Colonic mucosa (tissue), 4 donors: ENCODE measurements at regions not wholly inside any gene's neighbourhood (a gene's known extent, or its start where the extent isn't known, plus 50 kb on each side); places are given as distances from the start of the nearest gene placed in this dataset.
"Not testable (repeated sequence)": the region's sequence is repeated elsewhere in the genome, so short reads cannot be mapped to it uniquely, and the experiment has no call there.

Experiments used
- DNase-seq: peaks from one replicate; pipeline ENCODE4 v3.0.0-alpha.2; 2020
- H3K27ac ChIP-seq: fragments of 200-600 bp; one replicate; pipeline ENCODE4 v1.8.0; 2021
- H3K27me3 ChIP-seq: fragments of 200-600 bp; one replicate; pipeline ENCODE4 v1.8.0; 2021
- H3K36me3 ChIP-seq: fragments of 200-600 bp; one replicate; pipeline ENCODE4 v1.8.0; 2021
- H3K4me1 ChIP-seq: fragments of 200-600 bp; one replicate; pipeline ENCODE4 v1.8.0; 2021; ENCODE audit warnings: mild to moderate bottlenecking
- H3K4me3 ChIP-seq: fragments of 200-600 bp; one replicate; pipeline ENCODE4 v1.8.0; 2021
- H3K9ac ChIP-seq, 2 donors: one replicate each; pipeline ENCODE4 v1.7.0; 2013; ENCODE audit warnings: control low read depth in 2 of 2, low read depth in 2 of 2, low read length in 2 of 2
- H3K9me3 ChIP-seq: fragments of 200-600 bp; one replicate; pipeline ENCODE4 v1.8.0; 2021
- CTCF ChIP-seq: fragments of 200-600 bp; IDR thresholded peaks from one replicate; pipeline ENCODE4 v1.8.0; 2022; ENCODE audit warnings: antibody characterized with exemption, mild to moderate bottlenecking
- intact Hi-C: fragments of 100-400 bp; cut with DNase I; formaldehyde crosslinking; loops from one replicate; pipeline ENCODE4 v1.14.1; 2022
- donor health status: healthy.
- donor health status: DM: no; HTN: no; CAD: no.
- donor health status: DM: no; HTN: no; CAD: no.

- Histone ChIP-seq H3K4me1 (no peaks in the 10 kb centered on the region), H3K9ac (no peak overlapping the region), H3K9me3 (no peaks in the 10 kb centered on the region), H3K27me3 (no peaks in the 10 kb centered on the region), H3K36me3 (no peaks in the 10 kb centered on the region), H3K27ac (no peak overlapping the region), H3K4me3 (no peak overlapping the region)
- DNase-seq: no peak
- no peak for TF ChIP-seq CTCF
- intact Hi-C loops: no loop called here
Measured at GRCh38 chrX:116321711-116322110, 114.7 kb upstream of the SLC6A14 start.

- H3K9me3 ChIP-seq, DNase-seq, H3K4me3 ChIP-seq, H3K4me1 ChIP-seq, H3K9ac ChIP-seq, H3K36me3 ChIP-seq, H3K27ac ChIP-seq, intact Hi-C loops, H3K27me3 ChIP-seq: not testable (repeated sequence)
Measured at GRCh38 chrX:116332026-116332425, 104.4 kb upstream of the SLC6A14 start.

GRCh38 chrX:116334797-116335196, 101.6 kb upstream of the SLC6A14 start:
- H3K27ac ChIP-seq, DNase-seq, H3K27me3 ChIP-seq, H3K36me3 ChIP-seq, intact Hi-C loops, H3K9me3 ChIP-seq, H3K4me1 ChIP-seq, H3K9ac ChIP-seq, H3K4me3 ChIP-seq: not testable (repeated sequence)

- TF ChIP-seq CTCF: no peak
- Histone ChIP-seq H3K9ac (no peak overlapping the region), H3K27me3 (no peaks in the 10 kb centered on the region), H3K27ac (no peak overlapping the region), H3K4me1 (no peaks in the 10 kb centered on the region), H3K4me3 (no peak overlapping the region), H3K9me3 (no peaks in the 10 kb centered on the region), H3K36me3 (no peaks in the 10 kb centered on the region)
- DNase-seq: no peak
- intact Hi-C loops: no loop called here
Measured at GRCh38 chrX:116339407-116339806, 97.0 kb upstream of the SLC6A14 start.

GRCh38 chrX:116342903-116343302, 93.5 kb upstream of the SLC6A14 start:
- Histone ChIP-seq H3K27me3 (no peaks in the 10 kb centered on the region), H3K27ac (no peak overlapping the region), H3K4me3 (no peak overlapping the region), H3K36me3 (no peaks in the 10 kb centered on the region), H3K9me3 (no peaks in the 10 kb centered on the region), H3K4me1 (no peaks in the 10 kb centered on the region), H3K9ac (no peak overlapping the region)
- no peak for TF ChIP-seq CTCF
- intact Hi-C loops: no loop called here
- no peak for DNase-seq

GRCh38 chrX:116345958-116346357, 90.4 kb upstream of the SLC6A14 start:
- no peaks in the 10 kb centered on the region for H3K36me3 ChIP-seq
- no peaks in the 10 kb centered on the region for H3K9me3 ChIP-seq
- H3K4me1 ChIP-seq: no peaks in the 10 kb centered on the region
- intact Hi-C loops: no loop called here
- no peak overlapping the region for H3K9ac ChIP-seq
- no peak for TF ChIP-seq CTCF
- H3K4me3 ChIP-seq: no peak overlapping the region
- no peak overlapping the region for H3K27ac ChIP-seq
- no peaks in the 10 kb centered on the region for H3K27me3 ChIP-seq
- no peak for DNase-seq

- TF ChIP-seq CTCF: no peak
- no peaks in the 10 kb centered on the region for H3K27me3 ChIP-seq
- H3K36me3 ChIP-seq: no peaks in the 10 kb centered on the region
- no peak for DNase-seq
- no peak overlapping the region for H3K4me3 ChIP-seq
- no peaks in the 10 kb centered on the region for H3K9me3 ChIP-seq
- no peak overlapping the region for H3K27ac ChIP-seq
- H3K9ac ChIP-seq: no peak overlapping the region
- intact Hi-C loops: no loop called here
- H3K4me1 ChIP-seq: no peaks in the 10 kb centered on the region
Measured at GRCh38 chrX:116357329-116357728, 79.1 kb upstream of the SLC6A14 start.
